ENCODE measurements at regions not wholly inside any gene's neighbourhood (a gene's known extent, or its start where the extent isn't known, plus 50 kb on each side); places are given as distances from the start of the nearest gene placed in this dataset.
"Not testable (repeated sequence)": the region's sequence is repeated elsewhere in the genome, so short reads cannot be mapped to it uniquely, and the experiment has no call there.

- no peak overlapping the region for H3K27ac Mint-ChIP-seq (ENCODE audit: unreplicated experiment)
- no peak for FAIRE-seq
- peaks cover 2% of the 10 kb centered on the region for H3K27me3 Mint-ChIP-seq (ENCODE audit: low read depth, unreplicated experiment)
Observed at GRCh38 chr11:127790592-127790991, 790.0 kb upstream of the KIRREL3 start.

DNA sequence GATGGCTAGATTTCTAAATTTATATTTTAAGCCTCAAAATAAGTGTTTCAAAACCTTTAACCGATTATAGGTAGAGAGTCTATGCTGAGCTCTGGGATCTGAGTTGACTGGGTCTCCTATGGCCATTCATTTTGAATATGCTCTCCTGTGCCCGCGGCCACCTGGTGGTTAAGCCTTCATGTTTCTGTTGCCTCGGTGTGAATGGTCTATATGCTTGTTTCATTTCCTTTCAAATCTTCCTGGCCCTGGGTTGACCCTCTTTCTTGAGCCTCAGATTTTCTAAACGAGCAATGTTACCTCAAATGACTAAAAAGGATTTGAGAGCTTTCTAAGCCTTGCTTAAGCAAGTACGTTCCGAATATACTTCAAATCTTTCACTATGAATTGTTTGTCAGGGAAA lies 789.4 kb upstream of the KIRREL3 start:
- FAIRE-seq (no peak), DNase-seq (ENCODE audit: low read depth) (no peak)
- Histone ChIP-seq H3K4me3 (ENCODE audit: insufficient read depth, low read depth, low read length) (no peak overlapping the region), H3K27ac (ENCODE audit: low read depth, low read length) (no peak overlapping the region), H3K79me2 (ENCODE audit: insufficient read depth, low read length) (no peaks in the 10 kb centered on the region), H4K20me1 (ENCODE audit: insufficient read depth, low read length) (no peaks in the 10 kb centered on the region), H3K9me3 (ENCODE audit: insufficient read depth, low read depth, low read length) (no peaks in the 10 kb centered on the region), H2AFZ (ENCODE audit: low read depth, low read length) (no peak overlapping the region), H3K4me1 (ENCODE audit: insufficient read depth, low read length) (no peaks in the 10 kb centered on the region), H3K9ac (ENCODE audit: low read length) (no peak overlapping the region), H3K4me2 (ENCODE audit: low read length) (no peak overlapping the region), H3K27me3 (ENCODE audit: insufficient read depth, low read length) (no peaks in the 10 kb centered on the region), H3K36me3 (ENCODE audit: insufficient read depth, low read length) (no peaks in the 10 kb centered on the region)
- H3K4me1 Mint-ChIP-seq (ENCODE audit: low read depth, unreplicated experiment): no peaks in the 10 kb centered on the region
- no peak for TF ChIP-seq EZH2 (IDR thresholded peaks at IDR 0.05; ENCODE audit: insufficient read depth, low read length)
- TF ChIP-seq CTCF (IDR thresholded peaks at IDR 0.05; ENCODE audit: insufficient read depth, low read depth, low read length): peak; percentile 33
- H3K27me3 Mint-ChIP-seq (ENCODE audit: low read depth, unreplicated experiment): peaks cover 2% of the 10 kb centered on the region
- no peaks in the 10 kb centered on the region for H3K36me3 Mint-ChIP-seq (ENCODE audit: low read depth, unreplicated experiment)
- no peaks in the 10 kb centered on the region for H3K9me3 Mint-ChIP-seq (ENCODE audit: unreplicated experiment)
- H3K4me3 Mint-ChIP-seq (ENCODE audit: unreplicated experiment): no peak overlapping the region
- H3K27ac Mint-ChIP-seq (ENCODE audit: unreplicated experiment): no peak overlapping the region

More at GRCh38 chr11:127790592-127790991, 790.0 kb upstream of the KIRREL3 start:
- no peaks in the 10 kb centered on the region for H3K4me1 ChIP-seq (ENCODE audit: insufficient read depth, low read length)
- H3K9me3 ChIP-seq (ENCODE audit: insufficient read depth, low read depth, low read length): no peaks in the 10 kb centered on the region
- H3K27me3 ChIP-seq (ENCODE audit: insufficient read depth, low read length): no peaks in the 10 kb centered on the region
- TF ChIP-seq CTCF (IDR thresholded peaks at IDR 0.05; ENCODE audit: insufficient read depth, low read depth, low read length) (no peak), EZH2 (IDR thresholded peaks at IDR 0.05; ENCODE audit: insufficient read depth, low read length) (no peak)
- no peaks in the 10 kb centered on the region for H3K4me1 Mint-ChIP-seq (ENCODE audit: low read depth, unreplicated experiment)
- no peak overlapping the region for H2AFZ ChIP-seq (ENCODE audit: low read depth, low read length)
- H3K36me3 Mint-ChIP-seq (ENCODE audit: low read depth, unreplicated experiment): no peaks in the 10 kb centered on the region
- no peak overlapping the region for H3K4me3 ChIP-seq (ENCODE audit: insufficient read depth, low read depth, low read length)
- no peaks in the 10 kb centered on the region for H3K79me2 ChIP-seq (ENCODE audit: insufficient read depth, low read length)
- H3K9ac ChIP-seq (ENCODE audit: low read length): no peak overlapping the region
- H4K20me1 ChIP-seq (ENCODE audit: insufficient read depth, low read length): no peaks in the 10 kb centered on the region
- H3K9me3 Mint-ChIP-seq (ENCODE audit: unreplicated experiment): no peaks in the 10 kb centered on the region
- DNase-seq (ENCODE audit: low read depth): no peak
- no peak overlapping the region for H3K4me3 Mint-ChIP-seq (ENCODE audit: unreplicated experiment)
- no peaks in the 10 kb centered on the region for H3K36me3 ChIP-seq (ENCODE audit: insufficient read depth, low read length)
- H3K27ac ChIP-seq (ENCODE audit: low read depth, low read length): no peak overlapping the region
- H3K4me2 ChIP-seq (ENCODE audit: low read length): no peak overlapping the region

DNA sequence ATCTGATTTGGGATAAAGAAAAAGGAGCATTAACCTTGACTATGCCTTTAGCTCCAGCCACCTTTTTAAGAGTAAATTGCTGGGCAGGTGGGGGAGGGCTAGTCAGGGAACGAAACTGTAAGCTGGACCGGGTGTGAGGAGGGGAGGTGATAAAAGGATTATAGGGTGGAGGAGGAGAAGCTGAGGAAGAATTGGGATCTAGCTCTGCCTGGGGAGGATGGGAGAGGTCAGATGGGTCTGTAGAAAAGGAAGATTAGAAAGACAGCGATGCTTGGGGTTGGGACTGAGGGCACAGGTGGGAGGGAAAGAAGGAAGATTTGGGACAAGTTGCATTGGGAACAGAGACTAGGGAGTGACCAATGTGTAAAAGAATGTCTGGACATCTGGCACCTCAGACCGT lies 772.4 kb upstream of the KIRREL3 start:
- not testable (repeated sequence) for H3K27me3 Mint-ChIP-seq (ENCODE audit: low read depth, unreplicated experiment); H3K9ac ChIP-seq (ENCODE audit: low read length); H3K27me3 ChIP-seq (ENCODE audit: insufficient read depth, low read length); DNase-seq (ENCODE audit: low read depth); FAIRE-seq; H3K27ac ChIP-seq (ENCODE audit: low read depth, low read length); H3K4me3 ChIP-seq (ENCODE audit: insufficient read depth, low read depth, low read length); H4K20me1 ChIP-seq (ENCODE audit: insufficient read depth, low read length); H3K36me3 Mint-ChIP-seq (ENCODE audit: low read depth, unreplicated experiment); H3K4me1 Mint-ChIP-seq (ENCODE audit: low read depth, unreplicated experiment); H3K79me2 ChIP-seq (ENCODE audit: insufficient read depth, low read length); H3K4me2 ChIP-seq (ENCODE audit: low read length); H3K9me3 ChIP-seq (ENCODE audit: insufficient read depth, low read depth, low read length); H3K27ac Mint-ChIP-seq (ENCODE audit: unreplicated experiment); H3K4me3 Mint-ChIP-seq (ENCODE audit: unreplicated experiment); H3K4me1 ChIP-seq (ENCODE audit: insufficient read depth, low read length); H3K36me3 ChIP-seq (ENCODE audit: insufficient read depth, low read length); H2AFZ ChIP-seq (ENCODE audit: low read depth, low read length); H3K9me3 Mint-ChIP-seq (ENCODE audit: unreplicated experiment)

GRCh38 chr11:127768931-127769330 lies 768.4 kb upstream of the KIRREL3 start:
- not testable (repeated sequence) for H3K79me2 ChIP-seq (ENCODE audit: insufficient read depth, low read length); FAIRE-seq; H3K9me3 Mint-ChIP-seq (ENCODE audit: unreplicated experiment); H2AFZ ChIP-seq (ENCODE audit: low read depth, low read length); H3K4me2 ChIP-seq (ENCODE audit: low read length); H3K27me3 ChIP-seq (ENCODE audit: insufficient read depth, low read length); H3K9ac ChIP-seq (ENCODE audit: low read length); H4K20me1 ChIP-seq (ENCODE audit: insufficient read depth, low read length); H3K4me3 Mint-ChIP-seq (ENCODE audit: unreplicated experiment); H3K9me3 ChIP-seq (ENCODE audit: insufficient read depth, low read depth, low read length); H3K27ac Mint-ChIP-seq (ENCODE audit: unreplicated experiment); H3K4me3 ChIP-seq (ENCODE audit: insufficient read depth, low read depth, low read length); H3K36me3 Mint-ChIP-seq (ENCODE audit: low read depth, unreplicated experiment); H3K4me1 ChIP-seq (ENCODE audit: insufficient read depth, low read length); H3K36me3 ChIP-seq (ENCODE audit: insufficient read depth, low read length); DNase-seq (ENCODE audit: low read depth); H3K27me3 Mint-ChIP-seq (ENCODE audit: low read depth, unreplicated experiment); H3K27ac ChIP-seq (ENCODE audit: low read depth, low read length); H3K4me1 Mint-ChIP-seq (ENCODE audit: low read depth, unreplicated experiment)

All from astrocyte (in vitro differentiated cells and primary cell).